ENCODE measurements at regions not wholly inside any gene's neighbourhood (a gene's known extent, or its start where the extent isn't known, plus 50 kb on each side); places are given as distances from the start of the nearest gene placed in this dataset.
A peak's percentile ranks its signal among the peaks of the same experiment; 100 is the strongest.

GRCh38 chr4:156596706-156597329 is 374.8 kb downstream of the PDGFC start:
- no peak for DNase-seq
- H3K4me1 ChIP-seq (ENCODE audit: control insufficient read depth, insufficient read depth, low read length), result peaks cover 11% of the 10 kb centered on the region
- H3K27ac ChIP-seq (ENCODE audit: low read length), result no peak overlapping the region
- no peaks in the 10 kb centered on the region for H3K27me3 ChIP-seq (ENCODE audit: control insufficient read depth, insufficient read depth, low read length)
- H3K4me3 ChIP-seq (ENCODE audit: low read length), result no peak overlapping the region
- WGBS (ENCODE audit: insufficient coverage), result no CpG with 5 or more reads among the region's 4 CpGs
- H3K9me3 ChIP-seq (replicated peaks; ENCODE audit: control insufficient read depth, low read depth, low read length), result no peaks in the 10 kb centered on the region
- no peaks in the 10 kb centered on the region for H3K36me3 ChIP-seq (ENCODE audit: control insufficient read depth, insufficient read depth, low read length)

GRCh38 chr4:156596026-156596425 is 375.6 kb downstream of the PDGFC start:
- H3K9me3 ChIP-seq (replicated peaks; ENCODE audit: control insufficient read depth, low read depth, low read length), result no peaks in the 10 kb centered on the region
- H3K27ac ChIP-seq (ENCODE audit: low read length), result no peak overlapping the region
- H3K36me3 ChIP-seq (ENCODE audit: control insufficient read depth, insufficient read depth, low read length), result no peaks in the 10 kb centered on the region
- no CpG with 5 or more reads among the region's 2 CpGs for WGBS (ENCODE audit: insufficient coverage)
- peak; percentile 25 for DNase-seq
- no peak overlapping the region for H3K4me3 ChIP-seq (ENCODE audit: low read length)
- H3K27me3 ChIP-seq (ENCODE audit: control insufficient read depth, insufficient read depth, low read length), result no peaks in the 10 kb centered on the region
- peaks cover 11% of the 10 kb centered on the region for H3K4me1 ChIP-seq (ENCODE audit: control insufficient read depth, insufficient read depth, low read length)

- H3K27me3 ChIP-seq (ENCODE audit: control insufficient read depth, insufficient read depth, low read length), result no peaks in the 10 kb centered on the region
- no peak for DNase-seq
- H3K36me3 ChIP-seq (ENCODE audit: control insufficient read depth, insufficient read depth, low read length), result no peaks in the 10 kb centered on the region
- no CpG with 5 or more reads among the region's 1 CpG for WGBS (ENCODE audit: insufficient coverage)
- no peak overlapping the region for H3K27ac ChIP-seq (ENCODE audit: low read length)
- H3K9me3 ChIP-seq (replicated peaks; ENCODE audit: control insufficient read depth, low read depth, low read length), result no peaks in the 10 kb centered on the region
- H3K4me3 ChIP-seq (ENCODE audit: low read length), result no peak overlapping the region
- peaks cover 11% of the 10 kb centered on the region for H3K4me1 ChIP-seq (ENCODE audit: control insufficient read depth, insufficient read depth, low read length)
Observed at GRCh38 chr4:156595041-156595440, 376.6 kb downstream of the PDGFC start.

GRCh38 chr4:156594624-156595023 is 377.0 kb downstream of the PDGFC start:
- WGBS (ENCODE audit: insufficient coverage), result 33% methylated on average over 1 of the region's 3 CpGs
- Histone ChIP-seq H3K4me3 (ENCODE audit: low read length) (no peak overlapping the region), H3K4me1 (ENCODE audit: control insufficient read depth, insufficient read depth, low read length) (peaks cover 11% of the 10 kb centered on the region), H3K9me3 (replicated peaks; ENCODE audit: control insufficient read depth, low read depth, low read length) (no peaks in the 10 kb centered on the region), H3K36me3 (ENCODE audit: control insufficient read depth, insufficient read depth, low read length) (no peaks in the 10 kb centered on the region), H3K27me3 (ENCODE audit: control insufficient read depth, insufficient read depth, low read length) (no peaks in the 10 kb centered on the region), H3K27ac (ENCODE audit: low read length) (no peak overlapping the region)
- peak; percentile 69 for DNase-seq

- H3K27me3 ChIP-seq (ENCODE audit: control insufficient read depth, insufficient read depth, low read length), result no peaks in the 10 kb centered on the region
- H3K4me3 ChIP-seq (ENCODE audit: low read length), result no peak overlapping the region
- peaks cover 10% of the 10 kb centered on the region for H3K4me1 ChIP-seq (ENCODE audit: control insufficient read depth, insufficient read depth, low read length)
- H3K36me3 ChIP-seq (ENCODE audit: control insufficient read depth, insufficient read depth, low read length), result no peaks in the 10 kb centered on the region
- H3K9me3 ChIP-seq (replicated peaks; ENCODE audit: control insufficient read depth, low read depth, low read length), result no peaks in the 10 kb centered on the region
- DNase-seq, result peak; percentile 27
- no peak overlapping the region for H3K27ac ChIP-seq (ENCODE audit: low read length)
Observed at GRCh38 chr4:156593464-156593863, 378.1 kb downstream of the PDGFC start.

GRCh38 chr4:156591679-156592078 is 379.9 kb downstream of the PDGFC start:
- no peaks in the 10 kb centered on the region for H3K9me3 ChIP-seq (replicated peaks; ENCODE audit: control insufficient read depth, low read depth, low read length)
- DNase-seq, result no peak
- no peak overlapping the region for H3K4me3 ChIP-seq (ENCODE audit: low read length)
- no peak overlapping the region for H3K27ac ChIP-seq (ENCODE audit: low read length)
- no CpG with 5 or more reads among the region's 3 CpGs for WGBS (ENCODE audit: insufficient coverage)
- peaks cover 5% of the 10 kb centered on the region for H3K4me1 ChIP-seq (ENCODE audit: control insufficient read depth, insufficient read depth, low read length)
- H3K27me3 ChIP-seq (ENCODE audit: control insufficient read depth, insufficient read depth, low read length), result no peaks in the 10 kb centered on the region
- H3K36me3 ChIP-seq (ENCODE audit: control insufficient read depth, insufficient read depth, low read length), result no peaks in the 10 kb centered on the region

GRCh38 chr4:156584100-156584499 is 387.5 kb downstream of the PDGFC start:
- Histone ChIP-seq H3K4me3 (ENCODE audit: low read length) (no peak overlapping the region), H3K4me1 (ENCODE audit: control insufficient read depth, insufficient read depth, low read length) (no peaks in the 10 kb centered on the region), H3K27me3 (ENCODE audit: control insufficient read depth, insufficient read depth, low read length) (no peaks in the 10 kb centered on the region), H3K27ac (ENCODE audit: low read length) (no peak overlapping the region), H3K9me3 (replicated peaks; ENCODE audit: control insufficient read depth, low read depth, low read length) (no peaks in the 10 kb centered on the region), H3K36me3 (ENCODE audit: control insufficient read depth, insufficient read depth, low read length) (no peaks in the 10 kb centered on the region)
- 71% methylated on average over 1 of the region's 5 CpGs for WGBS (ENCODE audit: insufficient coverage)
- no peak for DNase-seq

GRCh38 chr4:156583265-156583664 is 388.3 kb downstream of the PDGFC start:
- DNase-seq, result peak; percentile 22

GRCh38 chr4:156581282-156582063 is 390.1 kb downstream of the PDGFC start:
- Histone ChIP-seq H3K9me3 (replicated peaks; ENCODE audit: control insufficient read depth, low read depth, low read length) (no peaks in the 10 kb centered on the region), H3K36me3 (ENCODE audit: control insufficient read depth, insufficient read depth, low read length) (no peaks in the 10 kb centered on the region), H3K4me3 (ENCODE audit: low read length) (no peak overlapping the region), H3K27me3 (ENCODE audit: control insufficient read depth, insufficient read depth, low read length) (no peaks in the 10 kb centered on the region), H3K4me1 (ENCODE audit: control insufficient read depth, insufficient read depth, low read length) (no peaks in the 10 kb centered on the region), H3K27ac (ENCODE audit: low read length) (no peak overlapping the region)
- WGBS (ENCODE audit: insufficient coverage), result no CpG with 5 or more reads among the region's 3 CpGs
- DNase-seq, result peak; percentile 34

More at GRCh38 chr4:156583265-156583664, 388.3 kb downstream of the PDGFC start:
- Histone ChIP-seq H3K36me3 (ENCODE audit: control insufficient read depth, insufficient read depth, low read length) (no peaks in the 10 kb centered on the region), H3K4me3 (ENCODE audit: low read length) (no peak overlapping the region), H3K4me1 (ENCODE audit: control insufficient read depth, insufficient read depth, low read length) (no peaks in the 10 kb centered on the region), H3K27ac (ENCODE audit: low read length) (no peak overlapping the region), H3K27me3 (ENCODE audit: control insufficient read depth, insufficient read depth, low read length) (no peaks in the 10 kb centered on the region), H3K9me3 (replicated peaks; ENCODE audit: control insufficient read depth, low read depth, low read length) (no peaks in the 10 kb centered on the region)
- WGBS (ENCODE audit: insufficient coverage), result no CpG with 5 or more reads among the region's 2 CpGs

GRCh38 chr4:156578713-156579112 is 392.9 kb downstream of the PDGFC start:
- DNase-seq, result no peak
- Histone ChIP-seq H3K9me3 (replicated peaks; ENCODE audit: control insufficient read depth, low read depth, low read length) (no peaks in the 10 kb centered on the region), H3K27me3 (ENCODE audit: control insufficient read depth, insufficient read depth, low read length) (no peaks in the 10 kb centered on the region)

More at GRCh38 chr4:156578713-156579112, 392.9 kb downstream of the PDGFC start:
- Histone ChIP-seq H3K4me1 (ENCODE audit: control insufficient read depth, insufficient read depth, low read length) (peaks cover 2% of the 10 kb centered on the region), H3K27ac (ENCODE audit: low read length) (no peak overlapping the region), H3K4me3 (ENCODE audit: low read length) (no peak overlapping the region), H3K36me3 (ENCODE audit: control insufficient read depth, insufficient read depth, low read length) (no peaks in the 10 kb centered on the region)

Measured in muscle of leg (tissue), 3 donors.